ENCODE measurements at regions not wholly inside any gene's neighbourhood (a gene's known extent, or its start where the extent isn't known, plus 50 kb on each side); places are given as distances from the start of the nearest gene placed in this dataset.

GRCh38 chr9:21576331-21577189, 94.4 kb upstream of the IFNE start:
- no peak for TF ChIP-seq CTCF (IDR thresholded peaks at IDR 0.05)
- TF ChIP-seq POLR2A (IDR thresholded peaks at IDR 0.05): no peak
